ENCODE measurements at regions not wholly inside any gene's neighbourhood (a gene's known extent, or its start where the extent isn't known, plus 50 kb on each side); places are given as distances from the start of the nearest gene placed in this dataset.
"Not testable (repeated sequence)": the region's sequence is repeated elsewhere in the genome, so short reads cannot be mapped to it uniquely, and the experiment has no call there.

DNA sequence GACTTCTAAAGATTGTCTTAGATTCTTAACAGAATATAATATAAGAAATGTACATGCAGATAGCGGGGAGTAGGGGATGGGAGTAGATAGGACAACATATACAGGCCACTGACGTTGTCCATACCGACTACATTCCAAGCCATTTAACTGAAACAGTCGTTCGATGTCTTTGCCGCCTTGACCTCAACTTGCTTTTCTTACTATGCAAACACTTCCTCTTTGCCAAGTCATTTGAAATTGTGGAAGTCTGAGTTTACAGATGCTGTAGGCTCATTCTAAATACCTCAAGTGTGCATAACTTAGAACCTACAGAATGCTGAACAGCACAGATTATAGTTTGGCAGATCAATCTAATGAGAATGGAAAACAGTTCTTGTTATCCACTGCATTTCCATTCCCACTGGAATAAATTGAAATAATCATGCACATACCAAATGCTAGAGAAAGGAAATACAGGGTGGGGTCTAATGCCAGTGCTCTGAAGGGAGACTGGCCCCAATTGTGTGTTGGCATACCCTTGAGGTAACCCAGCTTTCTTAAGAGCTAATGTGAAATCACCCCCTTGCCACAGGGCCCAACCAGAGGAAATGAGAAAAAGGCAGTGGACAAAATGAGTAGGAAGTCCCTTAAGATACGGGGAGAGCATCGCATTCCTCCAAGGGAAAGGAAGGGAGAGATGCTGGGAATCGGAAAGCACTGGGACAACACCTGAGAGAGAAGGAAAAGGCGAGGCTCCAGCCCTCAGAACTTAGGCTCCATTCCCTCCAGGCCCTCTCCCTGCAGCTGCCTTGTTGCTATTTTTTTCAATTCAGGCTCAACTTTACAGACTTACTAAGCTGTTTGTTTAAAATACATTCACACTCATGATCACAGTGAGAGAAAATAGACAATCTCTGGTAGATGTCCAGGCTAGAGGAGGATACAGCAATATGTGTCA lies 380.9 kb upstream of the TMTC1 start:
- in situ Hi-C loops (cut with HindIII; ENCODE audit: low sequenced_read_pairs), result no loop called here

DNA sequence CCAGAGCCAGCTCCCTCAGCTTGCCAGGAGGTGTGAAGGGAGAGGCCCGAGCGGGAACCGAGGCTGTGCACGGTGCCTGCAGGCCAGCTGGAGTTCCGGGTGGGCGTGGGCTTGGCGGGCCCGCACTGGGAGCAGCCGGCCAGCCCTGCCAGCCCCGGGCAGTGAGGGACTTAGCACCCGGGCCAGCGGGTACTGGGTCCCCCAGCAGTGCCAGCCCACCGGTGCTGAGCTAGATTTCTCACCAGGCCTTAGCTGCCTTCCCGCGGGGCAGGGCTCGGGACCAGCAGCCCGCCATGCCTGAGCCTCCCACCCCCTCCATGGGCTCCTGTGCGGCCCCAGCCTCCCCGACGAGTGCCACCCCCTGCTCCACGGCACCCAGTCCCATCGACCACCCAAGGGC lies 373.1 kb upstream of the TMTC1 start:
- in situ Hi-C loops (cut with HindIII; ENCODE audit: low sequenced_read_pairs), result not testable (repeated sequence)

DNA sequence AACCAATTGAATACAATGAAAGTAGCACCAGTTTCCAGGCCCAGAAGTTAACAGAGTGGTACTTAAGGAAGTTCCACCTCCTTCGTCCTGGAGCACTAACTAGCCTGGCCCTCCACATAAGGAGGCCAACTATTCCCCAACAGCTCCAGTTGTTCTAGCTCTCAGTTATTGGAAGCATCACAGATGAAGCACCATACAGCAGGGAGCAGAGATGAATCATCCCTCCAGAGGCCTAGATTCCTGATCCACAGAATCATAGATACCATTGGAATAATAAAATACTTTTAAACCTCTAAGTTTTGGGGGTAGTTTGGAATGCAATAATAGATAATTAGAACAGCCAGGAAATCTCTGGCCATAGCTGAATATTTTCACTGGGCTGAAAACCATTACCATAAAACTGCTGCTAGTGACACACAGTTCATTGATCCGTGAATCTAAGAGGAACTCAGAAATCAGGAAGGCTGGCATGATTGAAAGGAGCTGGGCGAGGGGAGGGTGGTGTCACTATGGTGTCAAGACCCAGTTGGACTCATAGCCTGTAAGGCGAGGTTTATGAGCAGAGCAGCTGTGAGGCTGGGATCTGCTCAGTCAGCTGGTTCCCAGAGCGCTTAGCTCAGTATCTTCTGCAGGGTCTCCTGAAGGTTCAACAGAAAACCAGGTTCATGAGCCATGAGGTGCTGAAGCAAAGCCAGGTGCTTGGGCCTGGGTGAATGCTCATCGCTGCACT lies 371.4 kb upstream of the TMTC1 start:
- in situ Hi-C loops (cut with HindIII; ENCODE audit: low sequenced_read_pairs), result no loop called here

DNA sequence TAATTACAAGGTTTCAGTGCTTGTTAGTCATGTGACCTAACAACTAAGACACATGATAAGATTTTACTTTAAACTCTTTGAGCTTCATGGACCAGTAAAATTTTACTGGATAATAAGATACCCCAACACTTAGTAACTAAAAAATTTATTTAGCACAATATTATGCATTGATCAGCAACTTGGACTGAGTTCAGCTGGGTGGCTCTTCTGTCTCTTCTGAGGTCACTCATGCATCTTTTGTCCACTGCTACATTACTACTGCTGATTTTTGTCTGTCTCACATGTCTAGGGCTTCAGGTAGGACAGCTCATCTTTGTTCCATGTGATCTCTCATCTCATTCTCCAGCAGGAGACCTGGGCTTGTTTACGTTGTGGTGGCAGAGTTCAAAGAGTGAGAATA lies 370.2 kb upstream of the TMTC1 start:
- in situ Hi-C loops (cut with HindIII; ENCODE audit: low sequenced_read_pairs), result no loop called here

DNA sequence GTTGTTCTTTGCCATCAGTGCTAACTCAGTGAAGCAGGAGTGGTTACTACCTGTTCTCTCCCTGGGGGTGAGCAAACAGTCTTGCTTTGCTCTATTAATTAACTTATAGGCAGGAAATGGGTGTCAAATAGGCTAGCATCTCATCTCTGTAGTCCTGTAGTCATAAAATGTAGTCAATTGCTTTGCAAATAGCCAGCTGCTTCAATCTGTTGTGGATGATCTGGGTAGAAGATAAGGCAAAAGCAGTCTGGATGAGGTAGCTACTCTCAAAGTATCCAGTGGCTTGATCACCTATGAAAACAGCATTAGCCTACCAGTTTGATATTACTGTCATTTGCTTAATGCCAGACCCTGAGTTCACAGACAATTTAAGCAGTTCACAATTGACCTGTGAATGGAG lies 369.0 kb upstream of the TMTC1 start:
- in situ Hi-C loops (cut with HindIII; ENCODE audit: low sequenced_read_pairs), result no loop called here

DNA sequence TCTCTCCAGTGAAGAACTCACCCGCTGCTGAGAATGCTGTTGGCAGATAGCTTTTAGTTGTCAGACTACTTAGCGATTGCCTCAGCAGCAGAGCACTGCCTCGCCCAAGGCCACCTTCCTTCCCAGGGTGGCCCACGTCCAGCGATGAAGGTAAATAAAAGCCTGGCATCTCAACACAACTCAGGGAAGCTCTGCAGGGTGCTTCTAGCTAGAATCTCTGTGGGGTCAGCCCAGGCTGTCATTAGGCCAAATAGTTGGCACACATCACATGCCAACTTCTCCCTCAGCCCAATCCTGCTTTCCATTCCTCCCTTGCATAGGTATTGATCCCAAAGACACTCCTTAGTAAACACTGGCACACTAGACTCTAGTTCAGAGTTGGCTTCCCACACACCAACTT lies 368.1 kb upstream of the TMTC1 start:
- in situ Hi-C loops (cut with HindIII; ENCODE audit: low sequenced_read_pairs), result no loop called here

DNA sequence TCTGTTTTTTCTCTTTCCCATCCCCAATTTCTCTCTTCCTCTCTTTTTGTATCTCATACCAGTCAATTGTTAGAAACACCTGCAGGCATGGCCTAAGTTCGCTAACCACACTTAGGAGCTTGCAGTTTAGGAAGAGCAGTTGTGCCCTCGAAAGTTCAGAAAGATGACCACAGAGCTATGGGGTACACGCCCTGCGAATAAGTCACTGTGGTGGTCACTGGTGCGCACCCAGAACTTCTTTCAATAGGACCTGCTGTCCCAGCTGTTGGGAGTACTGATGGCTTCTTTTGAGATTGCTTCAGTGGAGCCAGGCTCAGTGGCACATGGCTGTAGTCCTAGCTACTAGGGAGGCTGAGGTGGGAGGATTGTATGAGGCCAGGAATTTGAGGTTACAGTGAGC lies 362.8 kb upstream of the TMTC1 start:
- in situ Hi-C loops (cut with HindIII; ENCODE audit: low sequenced_read_pairs), result no loop called here

DNA sequence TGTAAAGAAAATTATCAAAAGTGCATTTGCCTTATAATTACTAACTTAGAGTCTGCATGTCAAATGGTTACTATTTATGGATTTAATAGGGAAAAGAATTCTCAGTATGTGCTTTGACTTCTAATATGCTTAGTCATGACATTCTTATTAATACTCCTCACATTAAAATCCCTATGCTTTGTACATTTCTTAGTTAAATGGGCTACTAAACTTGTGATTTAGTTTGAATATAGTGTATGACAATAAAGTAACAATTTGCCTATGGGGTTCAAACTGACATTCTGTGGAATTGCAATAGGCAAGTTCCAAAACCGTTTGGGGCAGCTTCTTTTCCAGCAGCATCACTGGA lies 361.9 kb upstream of the TMTC1 start:
- in situ Hi-C loops (cut with HindIII; ENCODE audit: low sequenced_read_pairs), result no loop called here

DNA sequence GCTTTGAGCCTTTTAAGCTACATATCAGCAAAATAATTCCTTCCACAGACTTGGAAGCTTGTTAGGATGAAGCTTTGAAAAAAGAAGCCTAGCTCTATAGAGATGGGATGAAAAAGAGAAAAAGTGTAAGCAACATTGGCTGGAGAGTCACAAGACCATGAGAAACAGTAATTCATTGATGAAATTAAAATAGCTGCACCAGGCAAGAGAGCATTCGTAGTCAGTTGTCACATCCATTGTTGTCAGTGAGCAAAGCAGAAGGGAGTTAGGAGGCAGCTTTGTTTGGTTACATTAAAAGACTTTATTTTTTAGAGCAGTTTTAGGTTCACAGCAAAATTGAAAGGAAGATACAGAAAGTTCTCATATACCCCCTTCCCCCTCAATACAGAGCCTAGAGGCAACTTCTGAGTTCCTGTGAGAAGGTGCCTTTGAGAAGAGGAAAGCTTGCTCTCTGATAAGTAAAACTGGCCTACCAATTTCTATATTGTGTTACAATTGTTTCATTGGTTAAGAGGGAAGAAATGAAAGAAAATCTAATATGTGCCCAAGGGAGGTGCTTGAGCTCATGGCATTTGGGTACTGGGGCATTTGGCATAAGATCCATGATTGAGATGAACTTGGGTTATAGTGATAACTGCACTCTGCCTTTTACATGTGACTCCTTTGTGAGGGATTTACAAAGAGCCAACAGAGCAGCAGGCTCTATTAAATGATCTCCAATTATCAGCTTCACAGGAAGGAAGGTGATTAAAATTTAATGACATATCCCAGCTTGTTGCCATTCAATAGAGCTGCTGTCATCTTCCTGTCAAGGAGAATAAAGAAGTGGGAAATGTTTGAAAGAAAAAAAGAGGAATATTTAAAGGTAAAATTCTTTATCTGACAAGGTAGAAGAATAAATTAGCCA lies 361.3 kb upstream of the TMTC1 start:
- in situ Hi-C loops (cut with HindIII; ENCODE audit: low sequenced_read_pairs), result no loop called here

DNA sequence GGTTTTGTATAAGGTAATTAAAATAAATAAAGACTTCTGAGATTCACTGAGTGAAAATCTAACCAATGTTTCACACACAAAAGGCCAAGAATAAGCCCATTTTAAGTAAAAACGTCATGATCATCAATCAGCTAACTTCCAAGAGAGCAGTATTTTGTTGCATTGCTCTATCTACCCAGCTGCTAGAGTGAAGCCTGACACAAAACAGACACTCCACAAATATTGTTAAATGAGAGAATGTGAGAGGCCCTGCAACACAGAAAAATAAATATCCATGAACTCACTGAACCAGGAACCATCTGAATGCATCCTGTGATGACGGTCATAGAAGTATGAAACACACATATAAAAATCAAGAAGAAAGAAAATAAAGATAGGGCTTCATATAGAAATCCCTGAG lies 358.6 kb upstream of the TMTC1 start:
- in situ Hi-C loops (cut with HindIII; ENCODE audit: low sequenced_read_pairs), result no loop called here

DNA sequence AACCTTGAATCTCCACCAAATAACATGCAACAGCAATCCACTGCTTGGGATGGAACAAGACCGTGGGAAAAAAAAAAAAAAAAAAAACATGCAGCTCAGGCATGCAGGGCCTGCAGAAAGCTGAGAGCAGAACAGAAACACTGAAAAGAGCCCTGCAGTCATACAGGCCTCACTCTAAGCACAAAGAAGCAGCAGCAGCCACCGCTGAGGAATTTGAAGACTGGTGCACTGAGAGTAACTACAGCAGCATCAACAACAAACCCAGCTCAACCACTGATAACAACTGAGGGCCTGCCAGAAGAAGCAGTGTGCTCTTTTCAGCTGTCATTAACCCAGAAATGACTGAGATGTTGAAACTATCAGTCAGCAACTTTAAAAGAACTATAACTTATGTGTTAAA lies 354.7 kb upstream of the TMTC1 start:
- in situ Hi-C loops (cut with HindIII; ENCODE audit: low sequenced_read_pairs), result no loop called here

DNA sequence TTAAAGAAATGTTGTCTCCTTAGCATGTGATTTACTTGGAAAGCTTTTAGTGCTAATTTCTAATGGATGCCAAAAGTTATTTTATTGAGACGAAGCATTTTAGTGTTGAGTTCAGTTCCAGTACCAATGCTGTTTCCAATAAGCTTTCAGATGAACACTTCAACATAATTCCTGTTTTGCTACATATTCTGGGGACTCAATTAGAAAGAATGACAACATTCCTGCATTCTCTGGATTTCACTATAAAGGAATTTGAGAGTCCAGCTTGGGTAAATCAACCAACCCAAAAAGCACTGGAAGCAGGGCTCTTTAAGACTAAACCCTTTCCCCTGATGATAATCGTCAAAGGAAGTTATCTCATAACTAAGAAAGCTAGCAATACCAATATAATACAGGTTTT lies 353.0 kb upstream of the TMTC1 start:
- in situ Hi-C loops (cut with HindIII; ENCODE audit: low sequenced_read_pairs), result no loop called here

DNA sequence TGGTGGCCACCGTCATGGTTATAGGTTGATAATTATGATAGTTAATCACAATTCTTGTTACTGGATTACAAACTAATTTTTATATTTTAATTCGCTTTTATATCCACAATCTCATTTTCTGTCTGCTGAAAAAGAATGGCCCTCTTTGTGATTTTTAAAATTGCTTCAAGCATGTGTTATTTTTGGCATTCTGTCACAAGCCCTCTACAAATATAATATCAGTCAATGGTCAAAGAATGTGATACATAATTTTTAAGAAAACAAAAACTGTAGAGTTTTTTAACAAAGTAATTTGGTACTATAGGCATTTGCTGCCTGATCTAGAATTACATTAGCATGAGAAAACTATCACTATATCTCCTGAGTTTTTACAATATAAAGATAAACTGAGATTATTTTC lies 352.0 kb upstream of the TMTC1 start:
- in situ Hi-C loops (cut with HindIII; ENCODE audit: low sequenced_read_pairs), result no loop called here

DNA sequence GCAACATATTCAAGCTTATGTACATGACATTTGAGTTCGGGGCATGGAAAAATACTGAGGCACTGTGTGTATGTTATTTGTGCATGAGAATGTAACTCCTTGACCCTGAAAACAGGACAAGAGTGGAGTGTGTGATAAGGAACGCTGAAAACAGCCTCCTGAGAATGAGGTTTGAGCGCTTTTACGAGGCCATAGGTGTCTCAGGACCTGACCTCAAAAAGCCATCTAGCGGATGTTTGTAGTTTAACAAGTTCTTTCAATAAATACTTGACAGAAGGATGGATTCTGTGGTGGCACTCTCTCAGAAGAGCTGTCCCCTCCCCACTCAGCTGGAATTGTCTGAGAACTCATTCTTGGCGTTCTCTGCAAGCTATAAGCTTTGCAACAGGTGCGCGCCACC lies 350.5 kb upstream of the TMTC1 start:
- in situ Hi-C loops (cut with HindIII; ENCODE audit: low sequenced_read_pairs), result no loop called here

DNA sequence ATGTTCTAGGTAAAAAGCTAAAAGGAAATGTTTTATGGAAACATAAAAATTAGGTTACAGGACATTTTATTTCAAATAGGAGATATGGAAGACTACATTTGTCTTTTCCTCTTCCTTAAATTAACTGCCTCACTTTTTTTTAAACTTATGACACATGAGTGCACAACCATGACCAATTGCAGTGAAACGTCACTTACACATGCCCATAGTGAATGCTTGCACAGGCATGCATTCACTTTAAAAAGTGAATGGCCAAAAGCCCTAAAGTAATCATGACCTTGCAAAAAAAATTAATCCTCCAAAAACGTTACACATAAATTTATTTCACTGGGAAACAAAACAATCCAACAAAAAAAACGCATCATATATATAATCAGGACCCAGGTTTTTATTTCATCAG lies 343.2 kb upstream of the TMTC1 start:
- in situ Hi-C loops (cut with HindIII; ENCODE audit: low sequenced_read_pairs), result no loop called here

DNA sequence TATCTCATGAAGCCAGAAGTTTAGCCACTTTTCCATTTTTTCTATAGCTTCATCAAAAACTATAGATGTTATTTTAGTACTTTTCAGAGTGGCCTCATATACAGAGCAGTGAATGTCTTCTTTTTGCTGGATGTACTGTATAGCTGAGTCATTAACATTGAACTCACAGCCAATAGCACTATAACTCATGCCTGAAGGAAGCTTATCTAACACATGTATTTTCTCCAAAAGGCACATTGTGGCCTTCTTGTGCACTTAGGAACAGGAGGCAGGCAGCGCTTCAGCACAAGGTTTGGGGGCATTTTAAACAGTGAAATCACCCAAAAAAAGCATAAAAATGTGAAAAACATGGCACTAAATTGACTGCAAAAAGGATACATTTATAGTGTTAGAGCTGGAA lies 336.8 kb upstream of the TMTC1 start:
- in situ Hi-C loops (cut with HindIII; ENCODE audit: low sequenced_read_pairs), result no loop called here

DNA sequence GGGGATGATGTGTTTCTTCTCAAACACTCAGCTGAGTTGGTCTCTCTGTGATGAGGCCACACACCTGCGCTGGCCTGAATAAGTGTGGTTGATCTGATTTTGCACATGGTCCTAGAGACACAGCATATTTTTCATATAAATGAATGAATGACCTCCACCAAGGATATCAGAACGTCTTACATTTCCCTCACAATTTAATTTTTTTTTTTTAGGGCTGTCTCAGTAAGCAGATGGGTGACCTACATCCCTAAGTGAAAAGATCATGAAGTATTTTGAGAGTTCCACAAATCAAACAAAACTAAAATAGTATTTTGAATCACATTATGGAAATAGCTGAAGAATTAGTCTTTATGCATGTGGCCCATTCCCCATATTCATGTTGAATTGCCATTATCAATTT lies 333.7 kb upstream of the TMTC1 start:
- in situ Hi-C loops (cut with HindIII; ENCODE audit: low sequenced_read_pairs), result no loop called here

DNA sequence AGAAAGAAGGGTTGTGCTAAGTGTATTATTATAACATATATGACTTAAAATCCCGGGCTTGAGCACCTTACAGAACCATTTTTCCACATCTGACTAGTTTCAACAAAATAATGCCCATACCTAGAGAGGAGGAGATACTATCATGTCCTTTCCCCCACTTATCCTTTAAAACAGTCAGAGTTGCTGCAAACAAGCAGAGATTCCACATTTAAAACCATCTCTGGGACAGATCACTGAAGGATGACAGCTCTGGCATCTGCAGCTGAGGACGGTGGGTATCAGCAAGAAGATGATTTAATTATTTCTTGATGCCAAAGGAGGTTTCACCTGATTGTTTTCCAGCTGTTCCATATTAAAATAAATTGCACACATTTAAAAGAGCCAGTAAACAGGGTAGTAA lies 328.0 kb upstream of the TMTC1 start:
- in situ Hi-C loops (cut with HindIII; ENCODE audit: low sequenced_read_pairs), result no loop called here

DNA sequence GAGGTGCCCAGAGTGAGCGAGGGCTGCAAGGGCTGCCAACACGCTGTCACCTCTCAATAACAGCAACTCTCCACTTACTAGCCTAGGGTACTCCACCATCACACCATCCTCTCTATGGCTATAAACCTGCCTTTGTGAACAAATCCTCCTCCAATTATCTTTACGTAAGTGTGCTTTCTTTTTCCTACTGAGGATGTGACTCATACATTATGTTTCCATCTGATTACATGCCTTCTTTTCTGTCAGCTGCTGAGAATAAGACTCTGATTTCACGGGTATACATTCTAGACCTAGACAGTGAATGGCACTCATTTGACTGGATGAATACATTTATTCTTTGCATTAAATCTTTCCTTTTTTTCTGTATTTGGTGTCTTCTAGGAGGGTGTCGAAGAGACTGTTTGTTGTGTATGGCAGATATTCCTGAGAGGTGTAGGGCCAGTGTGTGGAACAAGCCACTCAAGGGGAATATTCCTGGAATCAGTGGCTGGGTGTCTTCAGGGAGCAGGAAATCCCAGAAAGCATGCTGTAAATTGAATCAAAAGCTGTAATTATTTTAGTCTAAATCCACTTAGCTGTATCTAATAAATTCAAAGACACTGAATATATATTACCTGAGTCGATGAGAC lies 327.3 kb upstream of the TMTC1 start:
- in situ Hi-C loops (cut with HindIII; ENCODE audit: low sequenced_read_pairs), result no loop called here

DNA sequence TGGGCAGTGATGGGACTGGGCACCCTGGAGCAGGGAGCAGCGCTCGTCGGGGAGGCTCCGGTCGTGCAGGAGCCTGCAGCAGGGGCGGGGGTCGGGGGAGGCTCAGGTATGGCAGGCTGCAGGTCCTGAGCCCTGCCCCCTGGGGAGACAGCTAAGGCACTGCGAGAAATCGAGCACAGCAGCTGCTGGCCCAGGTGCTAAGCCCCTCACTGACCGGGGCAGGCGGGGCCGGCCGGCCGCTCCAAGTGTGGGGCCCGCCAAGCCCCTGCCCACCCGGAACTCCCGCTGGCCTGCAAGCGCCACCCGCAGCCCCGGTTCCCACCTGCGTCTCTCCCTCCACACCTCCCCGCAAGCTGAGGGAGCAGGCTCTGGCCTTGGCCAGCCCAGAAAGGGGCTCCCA lies 326.8 kb upstream of the TMTC1 start:
- in situ Hi-C loops (cut with HindIII; ENCODE audit: low sequenced_read_pairs), result no loop called here

DNA sequence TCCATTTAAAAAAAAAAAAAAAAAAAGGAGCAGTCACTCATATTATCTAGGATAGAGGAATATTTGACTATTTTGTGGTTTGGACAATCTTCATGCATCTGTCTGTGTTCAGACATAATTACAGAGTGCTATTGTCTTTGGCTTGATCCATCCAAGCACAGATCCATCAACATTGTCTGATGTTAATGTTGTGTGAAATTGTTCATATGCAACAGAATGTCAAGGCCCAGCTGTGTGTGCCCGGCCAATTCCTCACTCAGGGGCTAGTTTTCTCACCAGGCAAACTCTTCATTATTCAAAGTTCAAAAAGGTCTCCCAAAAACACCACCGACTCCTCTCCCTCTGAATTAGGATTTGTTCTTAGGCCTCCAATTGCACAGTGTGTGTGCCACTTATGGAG lies 324.9 kb upstream of the TMTC1 start:
- in situ Hi-C loops (cut with HindIII; ENCODE audit: low sequenced_read_pairs), result loop anchor here (10.0 kb wide), 1 partner anchor 64 kb away; no protein-coding TSS in a partner anchor
